ENCODE measurements at regions not wholly inside any gene's neighbourhood (a gene's known extent, or its start where the extent isn't known, plus 50 kb on each side); places are given as distances from the start of the nearest gene placed in this dataset.

- TF ChIP-seq PRDM15 (CRISPR knock-in tag; IDR thresholded peaks at IDR 0.05) (no peak), ELF4 (CRISPR knock-in tag; IDR thresholded peaks at IDR 0.05; ENCODE audit: low read depth) (no peak)
These were observed 163.5 kb downstream of the ACKR3 start (continued) for GRCh38 chr2:236733156-236733555.

- TF ChIP-seq, protein P1, sequence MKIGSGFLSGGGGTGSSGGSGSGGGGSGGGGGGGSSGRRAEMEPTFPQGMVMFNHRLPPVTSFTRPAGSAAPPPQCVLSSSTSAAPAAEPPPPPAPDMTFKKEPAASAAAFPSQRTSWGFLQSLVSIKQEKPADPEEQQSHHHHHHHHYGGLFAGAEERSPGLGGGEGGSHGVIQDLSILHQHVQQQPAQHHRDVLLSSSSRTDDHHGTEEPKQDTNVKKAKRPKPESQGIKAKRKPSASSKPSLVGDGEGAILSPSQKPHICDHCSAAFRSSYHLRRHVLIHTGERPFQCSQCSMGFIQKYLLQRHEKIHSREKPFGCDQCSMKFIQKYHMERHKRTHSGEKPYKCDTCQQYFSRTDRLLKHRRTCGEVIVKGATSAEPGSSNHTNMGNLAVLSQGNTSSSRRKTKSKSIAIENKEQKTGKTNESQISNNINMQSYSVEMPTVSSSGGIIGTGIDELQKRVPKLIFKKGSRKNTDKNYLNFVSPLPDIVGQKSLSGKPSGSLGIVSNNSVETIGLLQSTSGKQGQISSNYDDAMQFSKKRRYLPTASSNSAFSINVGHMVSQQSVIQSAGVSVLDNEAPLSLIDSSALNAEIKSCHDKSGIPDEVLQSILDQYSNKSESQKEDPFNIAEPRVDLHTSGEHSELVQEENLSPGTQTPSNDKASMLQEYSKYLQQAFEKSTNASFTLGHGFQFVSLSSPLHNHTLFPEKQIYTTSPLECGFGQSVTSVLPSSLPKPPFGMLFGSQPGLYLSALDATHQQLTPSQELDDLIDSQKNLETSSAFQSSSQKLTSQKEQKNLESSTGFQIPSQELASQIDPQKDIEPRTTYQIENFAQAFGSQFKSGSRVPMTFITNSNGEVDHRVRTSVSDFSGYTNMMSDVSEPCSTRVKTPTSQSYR (CRISPR knock-in tag; IDR thresholded peaks at IDR 0.05), result no peak
- TF ChIP-seq CREB1 (CRISPR knock-in tag; IDR thresholded peaks at IDR 0.05) (no peak), NFE2L1 (CRISPR knock-in tag; IDR thresholded peaks at IDR 0.05) (no peak), E2F5 (CRISPR knock-in tag; IDR thresholded peaks at IDR 0.05) (no peak), RELA (CRISPR knock-in tag; IDR thresholded peaks at IDR 0.05; ENCODE audit: borderline replicate concordance) (no peak), TEAD4 (CRISPR knock-in tag; IDR thresholded peaks at IDR 0.05) (no peak), HMGXB4 (CRISPR knock-in tag; IDR thresholded peaks at IDR 0.05) (no peak), EMX1 (CRISPR knock-in tag; IDR thresholded peaks at IDR 0.05) (no peak), JUN (CRISPR knock-in tag; IDR thresholded peaks at IDR 0.05) (no peak), USF1 (CRISPR knock-in tag; IDR thresholded peaks at IDR 0.05) (no peak), TCF7 (CRISPR knock-in tag; IDR thresholded peaks at IDR 0.05; ENCODE audit: low read depth) (no peak), HMGA2 (CRISPR knock-in tag; IDR thresholded peaks at IDR 0.05) (no peak), CTCF (IDR thresholded peaks at IDR 0.05) (no peak)
- no peaks in the 10 kb centered on the region for H3K27me3 Mint-ChIP-seq (ENCODE audit: low read depth)
- no peak overlapping the region for H3K27ac Mint-ChIP-seq
- no peaks in the 10 kb centered on the region for H3K36me3 Mint-ChIP-seq
- peaks cover 7% of the 10 kb centered on the region; the same call in 1 of the 2 replicates for H3K9me3 Mint-ChIP-seq
- CTCF ChIA-PET, result no interaction called here
- POLR2A ChIA-PET, result no interaction called here
- ATAC-seq, result no peak
- H3K4me3 Mint-ChIP-seq, result no peak overlapping the region
- no peaks in the 10 kb centered on the region for H3K4me1 Mint-ChIP-seq
- no peak for DNase-seq (ENCODE audit: low spot score)
These were observed 166.2 kb downstream of the ACKR3 start for GRCh38 chr2:236735825-236736238.
